ENCODE measurements at regions not wholly inside any gene's neighbourhood (a gene's known extent, or its start where the extent isn't known, plus 50 kb on each side); places are given as distances from the start of the nearest gene placed in this dataset.

DNA sequence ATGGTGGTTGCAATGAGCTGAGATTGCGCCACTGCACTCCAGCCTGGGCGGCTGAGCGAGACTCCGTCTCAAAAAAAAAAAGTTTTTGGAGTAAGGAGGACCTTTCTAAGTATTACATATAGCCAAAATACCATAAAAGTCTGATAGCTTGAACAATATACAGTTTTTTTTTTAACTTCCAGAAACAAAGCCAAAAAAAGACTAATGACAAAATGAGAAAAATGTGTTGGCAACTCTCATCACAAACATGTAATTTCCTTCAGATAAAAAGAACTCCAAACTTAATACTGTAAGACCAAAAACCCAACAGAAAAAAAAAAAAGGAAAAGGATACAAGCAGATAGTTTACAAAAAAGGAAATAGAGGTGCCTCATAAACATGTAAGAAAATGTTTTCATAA lies 68.2 kb upstream of the MED4 start:
- ATAC-seq: no peak
- TF ChIP-seq, protein P1, sequence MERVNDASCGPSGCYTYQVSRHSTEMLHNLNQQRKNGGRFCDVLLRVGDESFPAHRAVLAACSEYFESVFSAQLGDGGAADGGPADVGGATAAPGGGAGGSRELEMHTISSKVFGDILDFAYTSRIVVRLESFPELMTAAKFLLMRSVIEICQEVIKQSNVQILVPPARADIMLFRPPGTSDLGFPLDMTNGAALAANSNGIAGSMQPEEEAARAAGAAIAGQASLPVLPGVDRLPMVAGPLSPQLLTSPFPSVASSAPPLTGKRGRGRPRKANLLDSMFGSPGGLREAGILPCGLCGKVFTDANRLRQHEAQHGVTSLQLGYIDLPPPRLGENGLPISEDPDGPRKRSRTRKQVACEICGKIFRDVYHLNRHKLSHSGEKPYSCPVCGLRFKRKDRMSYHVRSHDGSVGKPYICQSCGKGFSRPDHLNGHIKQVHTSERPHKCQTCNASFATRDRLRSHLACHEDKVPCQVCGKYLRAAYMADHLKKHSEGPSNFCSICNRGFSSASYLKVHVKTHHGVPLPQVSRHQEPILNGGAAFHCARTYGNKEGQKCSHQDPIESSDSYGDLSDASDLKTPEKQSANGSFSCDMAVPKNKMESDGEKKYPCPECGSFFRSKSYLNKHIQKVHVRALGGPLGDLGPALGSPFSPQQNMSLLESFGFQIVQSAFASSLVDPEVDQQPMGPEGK (CRISPR knock-in tag; IDR thresholded peaks at IDR 0.05; ENCODE audit: borderline replicate concordance): no peak
- TF ChIP-seq TOX (CRISPR knock-in tag; IDR thresholded peaks at IDR 0.05; ENCODE audit: borderline replicate concordance) (no peak), ZFP3 (CRISPR knock-in tag; IDR thresholded peaks at IDR 0.05) (no peak), ISL1 (CRISPR knock-in tag; IDR thresholded peaks at IDR 0.05) (no peak), BACH2 (CRISPR knock-in tag; IDR thresholded peaks at IDR 0.05; ENCODE audit: borderline replicate concordance) (no peak), ZNF565 (CRISPR knock-in tag; conservative IDR thresholded peaks at IDR 0.05; ENCODE audit: low read depth) (no peak), GLIS3 (CRISPR knock-in tag; IDR thresholded peaks at IDR 0.05) (no peak), ZNF8 (CRISPR knock-in tag; IDR thresholded peaks at IDR 0.05) (no peak), ZNF70 (CRISPR knock-in tag; IDR thresholded peaks at IDR 0.05) (no peak), SNAI2 (CRISPR knock-in tag; IDR thresholded peaks at IDR 0.05) (no peak)
- TF ChIP-seq, protein P2, sequence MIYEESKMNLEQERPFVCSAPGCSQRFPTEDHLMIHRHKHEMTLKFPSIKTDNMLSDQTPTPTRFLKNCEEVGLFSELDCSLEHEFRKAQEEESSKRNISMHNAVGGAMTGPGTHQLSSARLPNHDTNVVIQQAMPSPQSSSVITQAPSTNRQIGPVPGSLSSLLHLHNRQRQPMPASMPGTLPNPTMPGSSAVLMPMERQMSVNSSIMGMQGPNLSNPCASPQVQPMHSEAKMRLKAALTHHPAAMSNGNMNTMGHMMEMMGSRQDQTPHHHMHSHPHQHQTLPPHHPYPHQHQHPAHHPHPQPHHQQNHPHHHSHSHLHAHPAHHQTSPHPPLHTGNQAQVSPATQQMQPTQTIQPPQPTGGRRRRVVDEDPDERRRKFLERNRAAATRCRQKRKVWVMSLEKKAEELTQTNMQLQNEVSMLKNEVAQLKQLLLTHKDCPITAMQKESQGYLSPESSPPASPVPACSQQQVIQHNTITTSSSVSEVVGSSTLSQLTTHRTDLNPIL (CRISPR knock-in tag; IDR thresholded peaks at IDR 0.05; ENCODE audit: low read depth): no peak
- TF ChIP-seq, protein P3, sequence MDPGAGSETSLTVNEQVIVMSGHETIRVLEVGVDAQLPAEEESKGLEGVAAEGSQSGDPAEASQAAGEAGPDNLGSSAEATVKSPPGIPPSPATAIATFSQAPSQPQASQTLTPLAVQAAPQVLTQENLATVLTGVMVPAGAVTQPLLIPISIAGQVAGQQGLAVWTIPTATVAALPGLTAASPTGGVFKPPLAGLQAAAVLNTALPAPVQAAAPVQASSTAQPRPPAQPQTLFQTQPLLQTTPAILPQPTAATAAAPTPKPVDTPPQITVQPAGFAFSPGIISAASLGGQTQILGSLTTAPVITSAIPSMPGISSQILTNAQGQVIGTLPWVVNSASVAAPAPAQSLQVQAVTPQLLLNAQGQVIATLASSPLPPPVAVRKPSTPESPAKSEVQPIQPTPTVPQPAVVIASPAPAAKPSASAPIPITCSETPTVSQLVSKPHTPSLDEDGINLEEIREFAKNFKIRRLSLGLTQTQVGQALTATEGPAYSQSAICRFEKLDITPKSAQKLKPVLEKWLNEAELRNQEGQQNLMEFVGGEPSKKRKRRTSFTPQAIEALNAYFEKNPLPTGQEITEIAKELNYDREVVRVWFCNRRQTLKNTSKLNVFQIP (CRISPR knock-in tag; IDR thresholded peaks at IDR 0.05; ENCODE audit: borderline replicate concordance, low read depth): no peak
- TF ChIP-seq, protein P4, sequence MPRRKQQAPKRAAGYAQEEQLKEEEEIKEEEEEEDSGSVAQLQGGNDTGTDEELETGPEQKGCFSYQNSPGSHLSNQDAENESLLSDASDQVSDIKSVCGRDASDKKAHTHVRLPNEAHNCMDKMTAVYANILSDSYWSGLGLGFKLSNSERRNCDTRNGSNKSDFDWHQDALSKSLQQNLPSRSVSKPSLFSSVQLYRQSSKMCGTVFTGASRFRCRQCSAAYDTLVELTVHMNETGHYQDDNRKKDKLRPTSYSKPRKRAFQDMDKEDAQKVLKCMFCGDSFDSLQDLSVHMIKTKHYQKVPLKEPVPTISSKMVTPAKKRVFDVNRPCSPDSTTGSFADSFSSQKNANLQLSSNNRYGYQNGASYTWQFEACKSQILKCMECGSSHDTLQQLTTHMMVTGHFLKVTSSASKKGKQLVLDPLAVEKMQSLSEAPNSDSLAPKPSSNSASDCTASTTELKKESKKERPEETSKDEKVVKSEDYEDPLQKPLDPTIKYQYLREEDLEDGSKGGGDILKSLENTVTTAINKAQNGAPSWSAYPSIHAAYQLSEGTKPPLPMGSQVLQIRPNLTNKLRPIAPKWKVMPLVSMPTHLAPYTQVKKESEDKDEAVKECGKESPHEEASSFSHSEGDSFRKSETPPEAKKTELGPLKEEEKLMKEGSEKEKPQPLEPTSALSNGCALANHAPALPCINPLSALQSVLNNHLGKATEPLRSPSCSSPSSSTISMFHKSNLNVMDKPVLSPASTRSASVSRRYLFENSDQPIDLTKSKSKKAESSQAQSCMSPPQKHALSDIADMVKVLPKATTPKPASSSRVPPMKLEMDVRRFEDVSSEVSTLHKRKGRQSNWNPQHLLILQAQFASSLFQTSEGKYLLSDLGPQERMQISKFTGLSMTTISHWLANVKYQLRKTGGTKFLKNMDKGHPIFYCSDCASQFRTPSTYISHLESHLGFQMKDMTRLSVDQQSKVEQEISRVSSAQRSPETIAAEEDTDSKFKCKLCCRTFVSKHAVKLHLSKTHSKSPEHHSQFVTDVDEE (CRISPR knock-in tag; IDR thresholded peaks at IDR 0.05): no peak

DNA sequence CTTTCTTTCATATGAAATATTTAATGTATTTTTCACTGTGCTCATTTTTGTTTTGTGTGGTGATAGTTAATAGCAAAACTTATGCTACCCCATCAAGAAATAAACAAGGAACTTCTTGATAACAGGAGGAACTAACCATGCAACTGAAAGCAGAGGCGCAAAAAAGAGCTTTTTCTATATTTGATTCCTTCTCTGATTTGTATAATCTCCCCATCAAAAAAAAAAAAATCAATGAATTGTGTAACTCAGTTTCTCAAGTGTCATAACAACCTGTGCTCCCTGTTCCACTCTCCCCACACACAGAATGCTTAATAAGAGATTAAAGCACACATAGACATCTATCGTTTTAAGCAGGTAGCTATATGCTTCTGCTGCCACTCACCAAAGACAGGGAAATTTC lies 67.3 kb upstream of the MED4 start:
- no peak for ATAC-seq
- no peak for TF ChIP-seq ARNTL (CRISPR knock-in tag; IDR thresholded peaks at IDR 0.05; ENCODE audit: borderline replicate concordance, low read depth)
- TF ChIP-seq ZNF70 (CRISPR knock-in tag; IDR thresholded peaks at IDR 0.05): no peak
- no peak for TF ChIP-seq ZC3H10 (CRISPR knock-in tag; IDR thresholded peaks at IDR 0.05)
- TF ChIP-seq BACH2 (CRISPR knock-in tag; IDR thresholded peaks at IDR 0.05; ENCODE audit: borderline replicate concordance): no peak
- no peak for TF ChIP-seq ESRRG (CRISPR knock-in tag; IDR thresholded peaks at IDR 0.05)
- TF ChIP-seq, protein P3 (CRISPR knock-in tag; IDR thresholded peaks at IDR 0.05; ENCODE audit: borderline replicate concordance, low read depth): no peak
- TF ChIP-seq ZNF8 (CRISPR knock-in tag; IDR thresholded peaks at IDR 0.05): no peak
- TF ChIP-seq, protein P5, sequence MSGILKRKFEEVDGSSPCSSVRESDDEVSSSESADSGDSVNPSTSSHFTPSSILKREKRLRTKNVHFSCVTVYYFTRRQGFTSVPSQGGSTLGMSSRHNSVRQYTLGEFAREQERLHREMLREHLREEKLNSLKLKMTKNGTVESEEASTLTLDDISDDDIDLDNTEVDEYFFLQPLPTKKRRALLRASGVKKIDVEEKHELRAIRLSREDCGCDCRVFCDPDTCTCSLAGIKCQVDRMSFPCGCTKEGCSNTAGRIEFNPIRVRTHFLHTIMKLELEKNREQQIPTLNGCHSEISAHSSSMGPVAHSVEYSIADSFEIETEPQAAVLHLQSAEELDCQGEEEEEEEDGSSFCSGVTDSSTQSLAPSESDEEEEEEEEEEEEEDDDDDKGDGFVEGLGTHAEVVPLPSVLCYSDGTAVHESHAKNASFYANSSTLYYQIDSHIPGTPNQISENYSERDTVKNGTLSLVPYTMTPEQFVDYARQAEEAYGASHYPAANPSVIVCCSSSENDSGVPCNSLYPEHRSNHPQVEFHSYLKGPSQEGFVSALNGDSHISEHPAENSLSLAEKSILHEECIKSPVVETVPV (CRISPR knock-in tag; IDR thresholded peaks at IDR 0.05): no peak
- TF ChIP-seq, protein P2 (CRISPR knock-in tag; IDR thresholded peaks at IDR 0.05; ENCODE audit: low read depth): no peak
- no peak for TF ChIP-seq GLIS3 (CRISPR knock-in tag; IDR thresholded peaks at IDR 0.05)
- no peak for TF ChIP-seq ZFP30 (CRISPR knock-in tag; IDR thresholded peaks at IDR 0.05)
- TF ChIP-seq SNAI2 (CRISPR knock-in tag; IDR thresholded peaks at IDR 0.05): no peak
- no peak for TF ChIP-seq TCF4 (CRISPR knock-in tag; IDR thresholded peaks at IDR 0.05; ENCODE audit: borderline replicate concordance)
- TF ChIP-seq ISL1 (CRISPR knock-in tag; IDR thresholded peaks at IDR 0.05): no peak
- no peak for TF ChIP-seq RARB (CRISPR knock-in tag; IDR thresholded peaks at IDR 0.05)
- TF ChIP-seq, protein P1 (CRISPR knock-in tag; IDR thresholded peaks at IDR 0.05; ENCODE audit: borderline replicate concordance): no peak

Measured in SK-N-SH treated with all-trans-retinoic acid at 6 μM for 48 hours (cell line).